Smooth muscle cell (in vitro differentiated cells): ENCODE measurements at regions not wholly inside any gene's neighbourhood (a gene's known extent, or its start where the extent isn't known, plus 50 kb on each side); places are given as distances from the start of the nearest gene placed in this dataset.
"Not testable (repeated sequence)": the region's sequence is repeated elsewhere in the genome, so short reads cannot be mapped to it uniquely, and the experiment has no call there.

Experiments used
- DNase-seq: peaks from one replicate; lab custom pipeline; 2025; ENCODE audit not compliant: unreplicated experiment; lab: John Stamatoyannopoulos, UW
- H2AFZ ChIP-seq: fragments of 200-600 bp; sonication (generic); 2 replicates; pipeline ENCODE4 v1.6.0; 2016; ENCODE audit warnings: antibody characterized with exemption, low read depth, mild to moderate bottlenecking
- H3F3A ChIP-seq: fragments of 200-600 bp; sonication (generic); 2 replicates; pipeline ENCODE4 v1.6.0; 2017; ENCODE audit warnings: antibody characterized with exemption, low read depth
- H3K27ac ChIP-seq: fragments of 200-600 bp; sonication (generic); 2 replicates; pipeline ENCODE4 v1.5.1; 2016; ENCODE audit warnings: low read depth, mild to moderate bottlenecking
- H3K27me3 ChIP-seq: fragments of 200-600 bp; sonication (generic); 2 replicates; pipeline ENCODE4 v1.6.1; 2016; ENCODE audit warnings: low read depth, mild to moderate bottlenecking
- H3K36me3 ChIP-seq: fragments of 200-600 bp; sonication (generic); 2 replicates; pipeline ENCODE4 v1.5.1; 2016; ENCODE audit warnings: low read depth
- H3K4me1 ChIP-seq: fragments of 200-600 bp; sonication (generic); 2 replicates; pipeline ENCODE4 v1.5.1; 2016; ENCODE audit warnings: low read depth
- H3K4me2 ChIP-seq: fragments of 200-600 bp; sonication (generic); 2 replicates; pipeline ENCODE4 v1.6.0; 2016; ENCODE audit warnings: mild to moderate bottlenecking
- H3K4me3 ChIP-seq: fragments of 200-600 bp; sonication (generic); 2 replicates; pipeline ENCODE4 v1.5.1; 2016; ENCODE audit warnings: mild to moderate bottlenecking
- H3K79me2 ChIP-seq: fragments of 200-600 bp; sonication (generic); 2 replicates; pipeline ENCODE4 v1.6.0; 2016; ENCODE audit warnings: low read depth, mild to moderate bottlenecking
- H3K9ac ChIP-seq: fragments of 200-600 bp; sonication (generic); 2 replicates; pipeline ENCODE4 v1.6.0; 2016; ENCODE audit warnings: low read depth
- H3K9me3 ChIP-seq: fragments of 200-600 bp; sonication (generic); replicated peaks from 2 replicates; pipeline ENCODE4 v1.5.1; 2016; ENCODE audit warnings: low read depth
- H4K20me1 ChIP-seq: fragments of 200-600 bp; sonication (generic); 2 replicates; pipeline ENCODE4 v1.6.0; 2016; ENCODE audit warnings: low read depth
- WGBS: methylation state at CpG from one replicate; pipeline ENCODE4 v1.1.7; 2016; ENCODE audit warnings: low lambda C conversion rate; 5-methylcytosine and 5-hydroxymethylcytosine counted together
- TF ChIP-seq, protein P1 (sequence below): fragments of 200-600 bp; sonication (generic); IDR thresholded peaks from 2 replicates; pipeline ENCODE4 v1.5.1; 2017; ENCODE audit warnings: borderline replicate concordance, mild to moderate bottlenecking, antibody characterized with exemption; ENCODE audit not compliant: insufficient read depth, poor library complexity, severe bottlenecking

DNA sequence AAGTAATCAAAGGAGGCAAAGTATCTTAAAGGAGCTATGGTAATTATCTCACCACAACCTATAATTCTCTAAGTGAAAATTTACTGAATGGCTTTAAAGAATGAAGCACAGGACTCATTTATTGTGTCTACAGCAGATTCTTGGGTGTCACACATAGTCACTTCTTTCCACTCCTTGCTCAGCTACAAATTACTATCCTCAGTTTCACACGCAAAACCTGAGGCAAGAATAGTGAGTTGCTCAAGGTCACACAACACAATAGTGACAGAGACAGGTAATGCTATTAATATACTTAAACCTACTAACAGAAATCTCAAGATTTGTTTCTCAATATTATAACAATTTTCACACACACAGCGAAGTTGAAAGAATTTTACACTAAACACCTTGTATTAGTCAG, 120.9 kb upstream of the STK32A start:
- Histone ChIP-seq H2AFZ (no peak overlapping the region), H3K4me1 (no peaks in the 10 kb centered on the region), H4K20me1 (no peaks in the 10 kb centered on the region), H3K79me2 (no peaks in the 10 kb centered on the region), H3K36me3 (no peaks in the 10 kb centered on the region), H3K4me3 (no peak overlapping the region), H3K4me2 (no peak overlapping the region), H3K9ac (no peak overlapping the region), H3K27ac (no peak overlapping the region), H3K9me3 (no peaks in the 10 kb centered on the region), H3K27me3 (no peaks in the 10 kb centered on the region), H3F3A (no peaks in the 10 kb centered on the region)
- no peak for DNase-seq
- WGBS, result 93% methylated on average over 2 of the region's 2 CpGs
- TF ChIP-seq, protein P1, sequence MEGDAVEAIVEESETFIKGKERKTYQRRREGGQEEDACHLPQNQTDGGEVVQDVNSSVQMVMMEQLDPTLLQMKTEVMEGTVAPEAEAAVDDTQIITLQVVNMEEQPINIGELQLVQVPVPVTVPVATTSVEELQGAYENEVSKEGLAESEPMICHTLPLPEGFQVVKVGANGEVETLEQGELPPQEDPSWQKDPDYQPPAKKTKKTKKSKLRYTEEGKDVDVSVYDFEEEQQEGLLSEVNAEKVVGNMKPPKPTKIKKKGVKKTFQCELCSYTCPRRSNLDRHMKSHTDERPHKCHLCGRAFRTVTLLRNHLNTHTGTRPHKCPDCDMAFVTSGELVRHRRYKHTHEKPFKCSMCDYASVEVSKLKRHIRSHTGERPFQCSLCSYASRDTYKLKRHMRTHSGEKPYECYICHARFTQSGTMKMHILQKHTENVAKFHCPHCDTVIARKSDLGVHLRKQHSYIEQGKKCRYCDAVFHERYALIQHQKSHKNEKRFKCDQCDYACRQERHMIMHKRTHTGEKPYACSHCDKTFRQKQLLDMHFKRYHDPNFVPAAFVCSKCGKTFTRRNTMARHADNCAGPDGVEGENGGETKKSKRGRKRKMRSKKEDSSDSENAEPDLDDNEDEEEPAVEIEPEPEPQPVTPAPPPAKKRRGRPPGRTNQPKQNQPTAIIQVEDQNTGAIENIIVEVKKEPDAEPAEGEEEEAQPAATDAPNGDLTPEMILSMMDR, result no peak

DNA sequence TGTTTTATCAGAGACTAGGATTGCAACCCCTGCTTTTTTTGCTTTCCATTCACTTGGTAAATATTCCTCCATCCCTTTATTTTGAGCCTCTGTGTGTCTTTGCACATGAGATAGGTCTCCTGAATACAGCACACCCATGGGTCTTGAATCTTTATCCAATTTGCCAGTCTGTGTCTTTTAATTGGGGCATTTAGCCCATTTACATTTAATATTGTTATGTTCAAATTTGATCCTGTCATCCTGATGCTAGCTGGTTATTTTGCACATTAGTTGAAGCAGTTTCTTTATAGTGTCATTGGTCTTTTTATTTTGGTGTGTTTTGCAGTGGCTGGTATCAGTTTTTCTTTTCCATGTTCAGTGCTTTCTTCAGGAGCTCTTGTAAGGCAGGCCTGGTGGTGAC, 95.1 kb upstream of the STK32A start:
- not testable (repeated sequence) for H3K27ac ChIP-seq, H3K4me2 ChIP-seq

DNA sequence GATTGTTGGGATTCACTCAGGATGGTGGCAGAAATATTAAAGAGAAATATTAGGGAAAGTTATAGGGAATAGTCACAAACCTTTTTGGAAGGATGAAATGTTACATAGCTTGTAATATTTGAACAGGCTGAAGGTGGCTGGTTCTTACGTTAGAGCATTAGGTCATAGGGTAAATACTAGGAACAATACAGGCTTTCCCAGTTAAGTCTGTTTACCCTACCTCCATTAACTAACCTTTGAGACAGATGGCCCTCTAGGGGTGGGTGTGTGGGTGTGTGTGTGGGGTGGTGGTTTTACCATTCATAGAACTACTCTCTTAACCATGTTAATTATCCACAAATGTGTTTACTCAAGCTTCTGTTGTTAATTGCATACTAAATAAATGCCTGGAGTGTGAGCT, 94.3 kb upstream of the STK32A start:
- Histone ChIP-seq H3K9me3 (peaks cover 14% of the 10 kb centered on the region), H3K27ac (no peak overlapping the region), H2AFZ (no peak overlapping the region), H3K27me3 (no peaks in the 10 kb centered on the region), H3K4me3 (no peak overlapping the region), H3K36me3 (no peaks in the 10 kb centered on the region), H3K9ac (no peak overlapping the region), H3K4me1 (no peaks in the 10 kb centered on the region), H4K20me1 (no peaks in the 10 kb centered on the region), H3K79me2 (no peaks in the 10 kb centered on the region), H3K4me2 (no peak overlapping the region), H3F3A (no peaks in the 10 kb centered on the region)
- TF ChIP-seq, protein P1, result no peak
- 67% methylated on average over 1 of the region's 1 CpG for WGBS
- no peak for DNase-seq

More for the DNA sequence above, 95.1 kb upstream of the STK32A start:
- not testable (repeated sequence) for DNase-seq, H3K79me2 ChIP-seq, H3K4me3 ChIP-seq, H3K36me3 ChIP-seq, H4K20me1 ChIP-seq, H3K27me3 ChIP-seq, H3F3A ChIP-seq, H2AFZ ChIP-seq, H3K4me1 ChIP-seq, H3K9ac ChIP-seq
- H3K9me3 ChIP-seq, result peaks cover 14% of the 10 kb centered on the region

DNA sequence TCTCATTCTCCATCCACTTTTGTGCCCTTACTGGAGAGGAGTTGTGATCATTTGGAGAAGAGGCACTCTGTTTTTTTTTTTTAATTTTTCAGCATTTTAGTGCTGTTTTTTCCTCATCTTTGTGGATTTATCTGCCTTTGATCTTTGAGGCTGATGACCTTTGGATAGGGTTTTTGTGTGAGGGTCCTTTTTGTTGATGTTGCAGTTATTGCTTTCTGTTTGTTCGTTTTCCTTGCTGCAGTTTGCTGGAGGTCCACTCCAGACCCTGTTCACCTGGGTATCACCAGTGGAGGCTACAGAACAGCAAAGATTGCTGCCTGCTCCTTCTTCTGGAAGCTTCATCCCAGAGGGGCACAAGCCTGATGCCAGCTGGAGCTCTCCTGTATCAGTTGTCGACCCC, 93.2 kb upstream of the STK32A start:
- not testable (repeated sequence) for H2AFZ ChIP-seq, H3K27me3 ChIP-seq, H3K9ac ChIP-seq, H3K79me2 ChIP-seq, H3K27ac ChIP-seq, H3F3A ChIP-seq, DNase-seq, H4K20me1 ChIP-seq, H3K4me2 ChIP-seq, H3K4me1 ChIP-seq, H3K4me3 ChIP-seq, H3K36me3 ChIP-seq
- 81% methylated on average over 2 of the region's 2 CpGs for WGBS
- H3K9me3 ChIP-seq, result peaks cover 14% of the 10 kb centered on the region

DNA sequence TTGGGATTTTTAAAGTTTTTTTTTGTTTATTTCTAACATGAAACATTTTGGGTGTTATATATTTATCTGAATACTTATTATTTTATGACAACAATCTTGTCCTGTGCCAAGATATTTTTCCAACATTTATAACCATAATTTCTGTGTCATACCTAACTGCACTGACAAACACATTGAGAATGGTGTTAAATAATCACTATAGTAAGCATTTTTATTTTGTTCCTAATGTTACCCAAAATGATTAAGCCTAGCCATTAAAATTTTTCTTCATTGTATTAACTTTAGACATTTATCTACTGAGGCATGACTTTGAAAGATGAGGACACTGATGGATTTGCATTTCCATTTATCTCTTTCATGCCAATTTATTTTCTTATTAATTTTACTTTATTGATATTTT, 91.6 kb upstream of the STK32A start:
- Histone ChIP-seq H3K27me3 (no peaks in the 10 kb centered on the region), H3K36me3 (no peaks in the 10 kb centered on the region), H3K9me3 (peaks cover 10% of the 10 kb centered on the region), H3F3A (no peaks in the 10 kb centered on the region), H4K20me1 (no peaks in the 10 kb centered on the region), H3K4me3 (no peak overlapping the region), H3K4me1 (no peaks in the 10 kb centered on the region), H3K79me2 (no peaks in the 10 kb centered on the region), H2AFZ (no peak overlapping the region), H3K27ac (no peak overlapping the region), H3K9ac (no peak overlapping the region), H3K4me2 (no peak overlapping the region)
- TF ChIP-seq, protein P1, result no peak
- DNase-seq, result no peak
